HFFc6 (cell line): ENCODE measurements at regions not wholly inside any gene's neighbourhood (a gene's known extent, or its start where the extent isn't known, plus 50 kb on each side); places are given as distances from the start of the nearest gene placed in this dataset.
A peak's percentile ranks its signal among the peaks of the same experiment; 100 is the strongest.

ENCODE experiments used
- DNase-seq: peaks from one replicate; pipeline ENCODE4 v3.0.0-alpha.2; 2018
- H3K27ac Mint-ChIP-seq: 2 replicates; pipeline ENCODE4 v1.8.0; 2020; ENCODE audit warnings: mild to moderate bottlenecking, mixed read lengths
- H3K27me3 Mint-ChIP-seq: 2 replicates; pipeline ENCODE4 v1.8.0; 2021; ENCODE audit warnings: mild to moderate bottlenecking, moderate library complexity, mixed read lengths; ENCODE audit not compliant: insufficient read depth
- H3K36me3 Mint-ChIP-seq: 2 replicates; pipeline ENCODE4 v1.8.0; 2021; ENCODE audit warnings: low read depth, mixed read lengths
- H3K4me1 Mint-ChIP-seq: 2 replicates; pipeline ENCODE4 v1.8.0; 2020; ENCODE audit warnings: low read depth, mixed read lengths
- H3K4me3 Mint-ChIP-seq: 2 replicates; pipeline ENCODE4 v1.8.0; 2020; ENCODE audit warnings: mild to moderate bottlenecking, moderate library complexity, mixed read lengths
- H3K9me3 Mint-ChIP-seq: 2 replicates; pipeline ENCODE4 v1.8.0; 2020; ENCODE audit warnings: mild to moderate bottlenecking, mixed read lengths
- TF ChIP-seq, protein P1 (sequence below): fragments of 200-600 bp; sonication (generic); IDR thresholded peaks from 2 replicates; pipeline ENCODE4 v1.5.0; 2021; ENCODE audit warnings: antibody characterized with exemption, mild to moderate bottlenecking

DNA sequence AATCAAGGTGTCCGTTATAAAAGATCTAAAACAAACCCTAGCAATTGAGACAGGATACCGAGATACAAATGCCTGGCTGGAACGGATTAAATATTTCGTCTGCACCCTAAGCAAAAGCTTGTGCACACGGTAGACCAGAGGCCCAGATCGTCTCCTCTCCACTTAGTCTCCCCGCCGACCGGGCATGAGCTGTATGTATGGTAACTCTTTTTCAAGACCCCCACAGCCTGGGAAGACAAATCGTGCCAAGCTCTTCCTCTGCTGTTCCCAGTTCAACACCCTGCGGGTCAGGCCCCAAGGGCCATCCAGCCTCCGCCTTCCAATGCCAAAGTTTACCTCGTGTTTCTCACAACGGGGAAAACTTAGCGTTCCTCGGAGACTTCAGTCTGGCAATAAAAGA is 285.7 kb upstream of the GALNT17 start:
- Mint-ChIP-seq H3K4me1 (no peaks in the 10 kb centered on the region), H3K27ac (no peak overlapping the region), H3K36me3 (peaks cover 4% of the 10 kb centered on the region; the same call in 1 of the 2 replicates), H3K4me3 (no peak overlapping the region), H3K9me3 (peaks cover 33% of the 10 kb centered on the region), H3K27me3 (no peaks in the 10 kb centered on the region; the same call in 1 of the 2 replicates)
- TF ChIP-seq, protein P1, sequence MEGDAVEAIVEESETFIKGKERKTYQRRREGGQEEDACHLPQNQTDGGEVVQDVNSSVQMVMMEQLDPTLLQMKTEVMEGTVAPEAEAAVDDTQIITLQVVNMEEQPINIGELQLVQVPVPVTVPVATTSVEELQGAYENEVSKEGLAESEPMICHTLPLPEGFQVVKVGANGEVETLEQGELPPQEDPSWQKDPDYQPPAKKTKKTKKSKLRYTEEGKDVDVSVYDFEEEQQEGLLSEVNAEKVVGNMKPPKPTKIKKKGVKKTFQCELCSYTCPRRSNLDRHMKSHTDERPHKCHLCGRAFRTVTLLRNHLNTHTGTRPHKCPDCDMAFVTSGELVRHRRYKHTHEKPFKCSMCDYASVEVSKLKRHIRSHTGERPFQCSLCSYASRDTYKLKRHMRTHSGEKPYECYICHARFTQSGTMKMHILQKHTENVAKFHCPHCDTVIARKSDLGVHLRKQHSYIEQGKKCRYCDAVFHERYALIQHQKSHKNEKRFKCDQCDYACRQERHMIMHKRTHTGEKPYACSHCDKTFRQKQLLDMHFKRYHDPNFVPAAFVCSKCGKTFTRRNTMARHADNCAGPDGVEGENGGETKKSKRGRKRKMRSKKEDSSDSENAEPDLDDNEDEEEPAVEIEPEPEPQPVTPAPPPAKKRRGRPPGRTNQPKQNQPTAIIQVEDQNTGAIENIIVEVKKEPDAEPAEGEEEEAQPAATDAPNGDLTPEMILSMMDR, result no peak
- DNase-seq, result no peak

DNA sequence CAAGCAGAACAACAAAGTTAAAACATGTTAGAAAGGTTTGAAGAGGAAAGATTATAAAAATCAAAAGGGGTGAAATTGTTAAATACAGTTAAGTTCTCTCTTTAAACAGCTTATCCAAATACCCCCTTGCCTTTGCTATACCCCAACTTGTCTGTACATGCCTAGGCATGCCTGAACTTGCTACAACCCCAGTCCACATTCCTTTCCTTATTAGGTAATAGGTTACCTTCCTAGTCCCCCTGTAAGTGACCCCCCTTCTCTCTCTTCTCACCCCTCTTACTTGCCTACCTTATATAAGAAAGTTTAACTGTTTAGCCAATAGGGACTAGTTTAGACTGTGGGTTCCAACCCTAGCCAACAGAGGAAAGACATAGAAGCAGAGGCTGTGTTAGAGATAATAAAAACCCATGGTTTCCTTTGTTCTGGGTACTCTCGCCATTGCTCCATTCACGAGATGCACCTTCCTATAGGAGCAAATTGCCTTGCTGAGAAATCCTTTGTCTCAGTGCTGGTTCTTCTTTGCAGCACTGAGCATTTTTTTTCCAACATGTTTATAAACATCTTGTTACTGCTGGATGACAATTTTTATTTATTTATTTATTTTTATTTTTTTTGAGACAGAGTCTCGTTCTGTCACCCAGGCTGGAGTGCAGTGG is 282.2 kb upstream of the GALNT17 start:
- Mint-ChIP-seq H3K27ac (no peak overlapping the region), H3K4me3 (no peak overlapping the region), H3K27me3 (no peaks in the 10 kb centered on the region; the same call in 1 of the 2 replicates), H3K9me3 (peaks cover 29% of the 10 kb centered on the region), H3K4me1 (no peaks in the 10 kb centered on the region), H3K36me3 (peaks cover 4% of the 10 kb centered on the region; the same call in 1 of the 2 replicates)
- no peak for DNase-seq
- TF ChIP-seq, protein P1, result no peak

DNA sequence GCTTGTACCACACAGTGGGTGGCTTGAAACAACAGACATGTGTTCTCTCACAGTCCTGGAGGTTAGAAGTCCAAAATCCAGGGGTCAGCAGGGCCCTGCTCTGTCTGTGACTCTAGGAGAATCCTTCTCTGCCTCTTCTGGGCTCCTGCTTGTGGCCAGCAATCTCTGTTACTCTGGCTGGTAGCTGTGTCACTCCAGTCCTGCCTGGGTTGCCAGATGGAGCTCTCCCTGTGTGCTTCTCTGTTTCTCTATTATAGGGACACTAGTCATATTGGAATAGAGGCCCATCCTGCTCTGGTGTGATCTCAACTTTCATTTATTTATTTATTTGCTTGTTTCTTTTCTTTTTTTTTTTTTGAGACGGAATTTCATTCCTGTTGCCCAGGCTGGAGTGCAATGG is 276.6 kb upstream of the GALNT17 start:
- TF ChIP-seq, protein P1, result no peak

DNA sequence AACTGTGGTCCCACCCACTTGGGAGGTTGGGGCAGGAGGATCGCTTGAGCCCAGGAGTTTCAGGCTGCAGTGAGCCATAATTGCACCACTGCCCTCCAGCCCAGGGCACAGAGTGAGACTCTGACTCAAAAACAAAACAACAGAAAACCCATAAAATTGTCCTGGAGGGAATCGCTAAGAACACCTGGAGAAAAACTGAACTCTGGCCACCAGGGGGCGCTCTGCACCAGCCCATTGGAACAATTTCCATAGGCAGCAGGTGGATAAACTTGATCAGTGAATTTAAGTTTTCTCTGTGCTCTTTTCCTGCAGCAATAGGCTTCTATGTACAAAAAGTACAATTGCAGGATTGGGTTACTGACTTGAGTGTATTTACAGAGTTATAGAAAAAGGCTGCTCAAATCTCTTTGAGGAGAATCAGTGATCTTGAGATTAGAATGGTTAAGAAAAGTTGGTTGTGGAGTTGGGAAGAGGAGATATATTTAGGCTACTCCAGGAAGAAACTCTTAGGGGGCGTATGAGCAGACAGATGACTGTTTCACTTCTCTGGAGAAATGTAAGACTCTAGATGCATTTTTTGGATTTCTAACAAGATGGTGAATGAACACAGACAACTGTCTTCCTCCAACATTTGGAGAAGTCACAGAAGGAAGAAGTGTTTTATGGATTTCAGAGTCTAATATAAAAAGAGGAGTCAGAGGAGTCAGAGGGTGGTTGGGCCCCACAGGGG is 274.9 kb upstream of the GALNT17 start:
- Mint-ChIP-seq H3K4me1 (no peaks in the 10 kb centered on the region), H3K36me3 (no peaks in the 10 kb centered on the region), H3K27me3 (no peaks in the 10 kb centered on the region; the same call in none of the 2 replicates), H3K4me3 (no peak overlapping the region), H3K27ac (no peak overlapping the region), H3K9me3 (peaks cover 12% of the 10 kb centered on the region)
- TF ChIP-seq, protein P1, result peak; percentile 96
- peak; percentile 28 for DNase-seq

More for the DNA sequence above, 276.6 kb upstream of the GALNT17 start:
- H3K27ac Mint-ChIP-seq, result no peak overlapping the region
- no peak overlapping the region for H3K4me3 Mint-ChIP-seq
- H3K9me3 Mint-ChIP-seq, result peaks cover 9% of the 10 kb centered on the region
- no peaks in the 10 kb centered on the region for H3K4me1 Mint-ChIP-seq
- no peaks in the 10 kb centered on the region for H3K36me3 Mint-ChIP-seq
- H3K27me3 Mint-ChIP-seq, result no peaks in the 10 kb centered on the region; the same call in 1 of the 2 replicates
- no peak for DNase-seq

DNA sequence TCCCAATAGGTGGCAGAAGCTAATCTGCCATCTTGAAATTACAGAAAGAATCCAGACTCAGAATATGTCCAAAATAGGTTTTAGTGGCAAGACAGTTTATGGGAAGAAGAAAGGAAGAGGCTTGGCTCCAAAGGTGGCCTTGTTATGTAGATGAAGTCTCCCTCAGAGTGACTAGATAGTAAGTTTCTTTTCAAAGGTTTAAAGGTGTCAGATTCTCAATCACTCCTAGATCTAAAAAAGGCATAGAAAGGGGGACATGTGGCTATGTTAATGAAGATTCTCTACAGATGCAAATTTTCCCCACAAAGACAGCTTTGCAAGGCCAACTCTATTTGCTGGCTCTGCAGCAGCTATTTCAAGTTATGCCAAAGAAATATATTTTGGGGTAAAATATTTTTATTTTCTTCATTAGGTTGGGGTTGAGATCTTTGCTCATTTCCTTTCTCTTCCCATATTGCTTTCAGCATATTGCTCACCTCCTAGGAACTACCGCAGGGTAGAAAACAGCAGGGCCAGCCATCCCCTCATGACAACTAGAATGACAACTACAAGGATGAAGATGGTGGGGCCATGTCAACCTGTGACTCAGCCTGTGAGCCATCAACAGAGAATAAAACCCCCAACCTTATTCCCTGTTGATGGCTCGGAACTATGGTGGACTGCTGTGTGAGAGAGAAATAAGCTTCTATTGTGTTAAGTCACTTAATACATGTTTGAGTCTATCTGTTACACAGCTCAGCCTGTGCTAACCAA is 274.0 kb upstream of the GALNT17 start:
- H3K27me3 Mint-ChIP-seq, result no peaks in the 10 kb centered on the region; the same call in none of the 2 replicates
- no peak for DNase-seq
- TF ChIP-seq, protein P1, result no peak
- H3K9me3 Mint-ChIP-seq, result peaks cover 7% of the 10 kb centered on the region
- no peaks in the 10 kb centered on the region for H3K36me3 Mint-ChIP-seq
- no peak overlapping the region for H3K4me3 Mint-ChIP-seq
- no peaks in the 10 kb centered on the region for H3K4me1 Mint-ChIP-seq
- H3K27ac Mint-ChIP-seq, result no peak overlapping the region
